HFF-Myc (cell line): ENCODE measurements at regions not wholly inside any gene's neighbourhood (a gene's known extent, or its start where the extent isn't known, plus 50 kb on each side); places are given as distances from the start of the nearest gene placed in this dataset.

Experiments
- DNase-seq: peaks from one replicate; pipeline ENCODE4 v3.0.0-alpha.2; 2011; ENCODE audit warnings: low read depth; ENCODE audit errors: extremely low read depth
- H3K4me3 ChIP-seq: replicated peaks from 2 replicates; pipeline ENCODE4 v1.5.1; 2011; ENCODE audit warnings: low read depth, mild to moderate bottlenecking, control low read depth, low read length
- CTCF ChIP-seq: IDR thresholded peaks from 2 replicates; pipeline ENCODE4 v1.5.1; 2012; ENCODE audit warnings: mild to moderate bottlenecking, low read depth, low read length, control low read depth; ENCODE audit errors: missing control alignments

GRCh38 chr15:62421289-62421688, 256.2 kb upstream of the C2CD4B start:
- H3K4me3 ChIP-seq, result no peak overlapping the region
- no peak for DNase-seq
- TF ChIP-seq CTCF, result no peak

- DNase-seq, result no peak
- TF ChIP-seq CTCF, result no peak
- no peak overlapping the region for H3K4me3 ChIP-seq
Measured at GRCh38 chr15:62426387-62426956, 261.4 kb upstream of the C2CD4B start.

GRCh38 chr15:62428259-62428658, 263.2 kb upstream of the C2CD4B start:
- no peak for DNase-seq
- no peak for TF ChIP-seq CTCF

GRCh38 chr15:62428851-62429598, 263.9 kb upstream of the C2CD4B start:
- H3K4me3 ChIP-seq, result no peak overlapping the region
- DNase-seq, result no peak
- no peak for TF ChIP-seq CTCF

More at GRCh38 chr15:62428259-62428658, 263.2 kb upstream of the C2CD4B start:
- H3K4me3 ChIP-seq, result no peak overlapping the region

- H3K4me3 ChIP-seq, result no peak overlapping the region
- no peak for DNase-seq
- no peak for TF ChIP-seq CTCF
Measured at GRCh38 chr15:62430056-62430455, 265.0 kb upstream of the C2CD4B start.

- H3K4me3 ChIP-seq, result no peak overlapping the region
- TF ChIP-seq CTCF, result no peak
Measured at GRCh38 chr15:62430552-62430951, 265.5 kb upstream of the C2CD4B start.

More at GRCh38 chr15:62430552-62430951, 265.5 kb upstream of the C2CD4B start:
- DNase-seq, result no peak
